DND-41 (cell line): ENCODE measurements at regions not wholly inside any gene's neighbourhood (a gene's known extent, or its start where the extent isn't known, plus 50 kb on each side); places are given as distances from the start of the nearest gene placed in this dataset.

ENCODE experiments used
- ATAC-seq: fragments of 200-7000 bp; cut with Tn5 transposase; 3 replicates; pipeline ENCODE4 v1.9.1; 2021; ENCODE audit warnings: low read depth; ENCODE audit not compliant: insufficient read depth
- DNase-seq: peaks from one replicate; pipeline ENCODE4 v3.0.0-alpha.2; 2020
- H2AFZ ChIP-seq: 2 replicates; pipeline ENCODE4 v1.6.0; 2012; ENCODE audit warnings: low read depth, low read length
- H3K27ac ChIP-seq: 2 replicates; pipeline ENCODE4 v1.5.1; 2012; ENCODE audit warnings: low read length, inconsistent platforms
- H3K27me3 ChIP-seq: fragments of 200-600 bp; sonication (generic); 2 replicates; pipeline ENCODE4 v1.6.0; 2012; ENCODE audit warnings: low read length, mild to moderate bottlenecking, inconsistent platforms; ENCODE audit not compliant: insufficient read depth, poor library complexity
- H3K36me3 ChIP-seq: 2 replicates; pipeline ENCODE4 v1.5.1; 2012; ENCODE audit warnings: low read length, inconsistent platforms; ENCODE audit not compliant: insufficient read depth
- H3K4me1 ChIP-seq: 2 replicates; pipeline ENCODE4 v1.5.1; 2012; ENCODE audit warnings: mild to moderate bottlenecking, low read length; ENCODE audit not compliant: insufficient read depth
- H3K4me2 ChIP-seq: 2 replicates; pipeline ENCODE4 v1.6.0; 2012; ENCODE audit warnings: mild to moderate bottlenecking, moderate library complexity, low read length, inconsistent platforms; ENCODE audit not compliant: insufficient read depth
- H3K4me3 ChIP-seq, 2 experiments: fragments of 200-600 bp in 1 of 2; shearing (Covaris generic) in 1 of 2; 2 replicates each; pipeline ENCODE4 v1.5.1; 2012 to 2016; ENCODE audit warnings: inconsistent platforms in 2 of 2, low read length in 2 of 2, mild to moderate bottlenecking in 2 of 2, low read depth in 1 of 2, moderate library complexity in 1 of 2
- H3K79me2 ChIP-seq: 2 replicates; pipeline ENCODE4 v1.6.0; 2012; ENCODE audit warnings: low read length, inconsistent platforms; ENCODE audit not compliant: insufficient read depth
- H3K9ac ChIP-seq: 2 replicates; pipeline ENCODE4 v1.6.0; 2012; ENCODE audit warnings: low read depth, mild to moderate bottlenecking, inconsistent platforms, low read length, moderate library complexity
- H3K9me3 ChIP-seq: 2 replicates; pipeline ENCODE4 v1.5.1; 2012; ENCODE audit warnings: low read length, moderate library complexity, mild to moderate bottlenecking, inconsistent platforms; ENCODE audit not compliant: insufficient read depth, severe bottlenecking
- H4K20me1 ChIP-seq: 2 replicates; pipeline ENCODE4 v1.6.0; 2012; ENCODE audit warnings: low read length; ENCODE audit not compliant: insufficient read depth
- EZH2 ChIP-seq: IDR thresholded peaks from 3 replicates; pipeline ENCODE4 v1.6.1; 2012; ENCODE audit warnings: borderline replicate concordance, low read depth, mild to moderate bottlenecking, moderate library complexity, low read length, inconsistent platforms; ENCODE audit not compliant: severe bottlenecking
- TF ChIP-seq, protein P1 (sequence below): IDR thresholded peaks from 2 replicates; pipeline ENCODE4 v1.5.1; 2012; ENCODE audit warnings: borderline replicate concordance, low read length, moderate library complexity, mild to moderate bottlenecking; ENCODE audit not compliant: poor library complexity, severe bottlenecking; ENCODE audit errors: extremely low read depth

GRCh38 chr5:67515762-67516161 is 319.2 kb upstream of the CD180 start:
- Histone ChIP-seq H3K9me3 (no peaks in the 10 kb centered on the region), H2AFZ (peak overlapping the region; percentile 60; the same call in 1 of the 2 replicates), H3K79me2 (no peaks in the 10 kb centered on the region), H3K9ac (0 out of 2 replicates have a peak overlapping the region, but pooled peaks have one; percentile 3), H3K4me2 (peak overlapping the region; percentile 42; the same call in 1 of the 2 replicates), H3K27ac (peak overlapping the region; percentile 72), H3K4me1 (peaks cover 47% of the 10 kb centered on the region), H3K4me3 (no peak overlapping the region), H3K36me3 (no peaks in the 10 kb centered on the region), H4K20me1 (no peaks in the 10 kb centered on the region), H3K27me3 (no peaks in the 10 kb centered on the region)
- TF ChIP-seq, protein P1, sequence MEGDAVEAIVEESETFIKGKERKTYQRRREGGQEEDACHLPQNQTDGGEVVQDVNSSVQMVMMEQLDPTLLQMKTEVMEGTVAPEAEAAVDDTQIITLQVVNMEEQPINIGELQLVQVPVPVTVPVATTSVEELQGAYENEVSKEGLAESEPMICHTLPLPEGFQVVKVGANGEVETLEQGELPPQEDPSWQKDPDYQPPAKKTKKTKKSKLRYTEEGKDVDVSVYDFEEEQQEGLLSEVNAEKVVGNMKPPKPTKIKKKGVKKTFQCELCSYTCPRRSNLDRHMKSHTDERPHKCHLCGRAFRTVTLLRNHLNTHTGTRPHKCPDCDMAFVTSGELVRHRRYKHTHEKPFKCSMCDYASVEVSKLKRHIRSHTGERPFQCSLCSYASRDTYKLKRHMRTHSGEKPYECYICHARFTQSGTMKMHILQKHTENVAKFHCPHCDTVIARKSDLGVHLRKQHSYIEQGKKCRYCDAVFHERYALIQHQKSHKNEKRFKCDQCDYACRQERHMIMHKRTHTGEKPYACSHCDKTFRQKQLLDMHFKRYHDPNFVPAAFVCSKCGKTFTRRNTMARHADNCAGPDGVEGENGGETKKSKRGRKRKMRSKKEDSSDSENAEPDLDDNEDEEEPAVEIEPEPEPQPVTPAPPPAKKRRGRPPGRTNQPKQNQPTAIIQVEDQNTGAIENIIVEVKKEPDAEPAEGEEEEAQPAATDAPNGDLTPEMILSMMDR: no peak
- no peak for TF ChIP-seq EZH2
- ATAC-seq: no peak
- no peak for DNase-seq

DNA sequence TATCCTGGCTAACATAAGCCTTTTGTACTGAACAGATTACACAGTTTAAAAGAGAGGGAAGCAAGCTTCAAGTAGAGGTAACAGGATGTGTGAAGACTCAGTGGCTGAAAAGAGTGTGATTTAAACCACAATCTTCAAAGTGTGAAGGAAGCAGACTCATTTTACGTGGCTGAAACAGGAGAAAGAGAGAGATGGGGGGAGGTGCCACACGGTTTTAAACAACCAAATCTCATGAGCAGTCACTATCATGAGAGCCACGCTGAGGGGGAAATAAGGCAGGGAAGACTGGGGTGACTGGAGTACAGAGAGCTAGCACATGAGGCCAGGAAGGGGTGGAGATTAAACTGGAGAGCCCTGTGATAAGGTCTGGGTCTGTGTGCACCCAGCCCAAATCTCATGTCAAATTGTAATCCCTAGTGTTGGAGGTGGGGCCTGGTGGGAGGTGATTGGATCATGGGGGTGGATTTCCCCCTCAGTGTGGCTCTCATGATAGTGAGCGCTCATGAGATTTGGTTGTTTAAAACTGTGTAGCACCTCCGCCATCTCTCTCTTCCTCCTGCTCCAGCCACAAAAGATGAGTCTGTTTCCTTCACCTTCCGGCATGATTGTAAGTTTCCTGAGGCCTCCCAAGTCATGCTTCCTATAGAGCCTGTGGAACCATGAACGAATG is 318.6 kb upstream of the CD180 start:
- TF ChIP-seq EZH2: no peak
- TF ChIP-seq, protein P1: no peak
- Histone ChIP-seq H3K9me3 (no peaks in the 10 kb centered on the region), H3K27ac (peak overlapping the region; percentile 72), H2AFZ (peak overlapping the region; percentile 60), H3K4me3 (0 out of 4 replicates have a peak overlapping the region, but pooled peaks of 1 of the 2 experiments have one; percentile 5), H3K79me2 (no peaks in the 10 kb centered on the region), H3K4me1 (peaks cover 41% of the 10 kb centered on the region), H3K36me3 (no peaks in the 10 kb centered on the region), H3K4me2 (peak overlapping the region; percentile 42), H3K9ac (peak overlapping the region; percentile 3; the same call in 1 of the 2 replicates), H3K27me3 (no peaks in the 10 kb centered on the region), H4K20me1 (no peaks in the 10 kb centered on the region)
- ATAC-seq (peak; percentile 93), DNase-seq (peak; percentile 86)

GRCh38 chr5:67512758-67513157 is 316.2 kb upstream of the CD180 start:
- no peak for TF ChIP-seq EZH2
- TF ChIP-seq, protein P1: no peak
- no peak overlapping the region for H3K27ac ChIP-seq

More at GRCh38 chr5:67512758-67513157, 316.2 kb upstream of the CD180 start:
- Histone ChIP-seq H3K27me3 (no peaks in the 10 kb centered on the region), H3K9ac (no peak overlapping the region), H2AFZ (no peak overlapping the region), H3K4me2 (no peak overlapping the region), H3K79me2 (no peaks in the 10 kb centered on the region), H4K20me1 (no peaks in the 10 kb centered on the region), H3K9me3 (no peaks in the 10 kb centered on the region), H3K4me3 (no peak overlapping the region), H3K36me3 (no peaks in the 10 kb centered on the region), H3K4me1 (peaks cover 29% of the 10 kb centered on the region)
- ATAC-seq: no peak
- DNase-seq: no peak
